HG03159 (cell line): ENCODE measurements at regions not wholly inside any gene's neighbourhood (a gene's known extent, or its start where the extent isn't known, plus 50 kb on each side); places are given as distances from the start of the nearest gene placed in this dataset.
"Not testable (repeated sequence)": the region's sequence is repeated elsewhere in the genome, so short reads cannot be mapped to it uniquely, and the experiment has no call there.

Source experiments
- ATAC-seq: cut with Tn5 transposase; IDR thresholded peaks from one replicate; pipeline ENCODE4 v1.9.1; 2021; ENCODE audit warnings: mild to moderate bottlenecking, moderate library complexity; ENCODE audit not compliant: unreplicated experiment

DNA sequence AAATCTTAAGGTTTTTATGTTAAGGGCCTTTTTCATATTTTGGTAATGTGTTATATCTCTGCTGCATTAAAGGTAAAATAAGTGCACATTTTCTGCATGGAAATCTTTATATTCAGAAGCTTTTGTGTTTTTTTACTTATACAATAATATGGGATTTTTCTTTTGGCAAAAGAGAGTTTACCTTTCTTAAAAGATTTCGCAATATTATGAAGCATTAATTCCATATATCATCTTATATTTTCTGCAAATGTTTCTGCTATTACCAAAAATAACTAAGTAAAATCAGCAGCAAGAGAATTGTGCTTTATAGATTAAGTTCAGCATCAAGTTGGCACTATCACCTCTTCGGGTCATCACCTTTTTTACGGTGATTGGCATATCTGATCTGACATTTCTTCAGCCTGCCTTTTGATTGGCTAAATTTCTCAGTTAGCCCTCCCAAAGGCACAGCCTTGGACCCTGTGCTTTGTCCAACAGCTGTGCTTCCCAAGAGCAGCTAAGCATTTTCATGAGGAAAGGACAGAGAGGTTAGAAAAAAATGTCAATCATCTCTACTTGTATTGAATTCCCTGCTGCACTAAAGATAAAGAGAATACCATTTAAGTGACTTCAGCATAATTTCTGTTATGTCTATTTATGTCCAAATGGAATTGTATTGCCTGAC, 767.1 kb upstream of the PRMT6 start:
- no peak for ATAC-seq

DNA sequence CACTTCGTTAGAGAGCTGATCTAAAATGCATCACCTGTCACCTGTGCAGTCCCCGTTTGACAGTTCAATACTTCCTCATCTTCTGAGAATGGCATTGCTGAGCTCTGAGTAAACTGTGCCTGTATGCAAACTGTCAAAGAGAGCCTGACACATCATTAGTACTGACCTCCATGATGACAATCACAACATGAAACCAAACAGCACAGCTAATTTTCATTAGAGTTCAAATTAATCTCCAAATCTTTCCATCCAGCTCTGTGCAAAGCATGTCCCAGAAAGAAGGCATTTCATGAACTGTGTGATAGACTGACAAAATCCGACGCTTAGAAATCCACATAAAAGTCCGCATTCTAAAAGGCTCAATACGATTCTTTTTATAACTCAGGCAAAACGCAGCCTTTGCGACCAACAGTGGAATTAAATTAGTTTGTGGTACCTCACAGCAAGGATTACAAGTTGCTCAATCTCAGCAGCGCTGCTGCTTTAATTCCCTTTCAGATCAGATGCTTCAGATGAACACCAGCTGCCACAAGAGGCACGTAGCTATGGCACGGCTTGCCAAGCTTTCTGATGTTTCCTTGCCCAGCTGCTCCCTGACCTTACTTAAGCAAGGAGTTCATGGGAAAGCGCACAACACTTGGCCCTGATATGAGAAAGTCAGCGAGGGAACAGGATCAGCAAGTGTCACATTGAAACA, 765.5 kb upstream of the PRMT6 start:
- ATAC-seq = no peak

GRCh38 chr1:106292130-106292529, 764.3 kb upstream of the PRMT6 start:
- ATAC-seq = no peak

DNA sequence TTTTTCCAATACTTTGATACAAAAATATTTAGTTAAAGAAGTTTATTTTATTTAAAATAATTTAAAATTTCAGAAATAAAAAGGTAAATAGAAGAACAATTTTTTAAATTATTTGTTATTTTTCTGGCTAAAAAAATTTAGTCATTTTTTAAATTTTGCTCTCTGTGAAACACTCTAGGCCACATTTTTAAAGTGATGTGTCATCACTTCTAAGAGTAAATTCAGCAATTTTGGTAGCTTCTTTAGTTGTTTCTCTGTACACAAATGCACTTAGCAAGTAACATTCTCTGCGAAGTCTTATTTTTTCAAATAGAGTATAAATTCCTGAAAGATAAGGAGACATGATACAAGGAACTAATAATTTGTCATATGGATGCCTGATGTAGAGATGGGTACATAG, 760.0 kb upstream of the PRMT6 start:
- no peak for ATAC-seq

- ATAC-seq = no peak
Observed at GRCh38 chr1:106304106-106304505, 752.4 kb upstream of the PRMT6 start.

DNA sequence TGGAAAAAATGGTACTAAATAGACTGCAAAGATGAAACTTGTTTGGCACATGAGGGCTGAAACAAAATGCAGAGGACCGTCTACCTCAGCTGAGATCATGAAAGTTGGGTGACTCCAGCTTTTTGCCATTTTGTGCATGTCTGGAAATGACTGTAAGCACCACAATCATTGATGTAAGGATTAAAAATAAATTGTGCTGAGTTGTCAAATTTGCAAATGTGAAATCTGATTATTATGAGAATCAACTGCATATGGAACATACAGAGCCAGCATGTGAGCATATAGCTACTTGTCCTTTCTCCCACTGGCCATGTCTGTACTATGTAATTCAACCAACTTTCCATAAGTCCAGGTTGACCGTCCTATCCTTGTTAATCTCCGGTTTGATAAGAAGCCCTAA, 736.9 kb upstream of the PRMT6 start:
- no peak for ATAC-seq

DNA sequence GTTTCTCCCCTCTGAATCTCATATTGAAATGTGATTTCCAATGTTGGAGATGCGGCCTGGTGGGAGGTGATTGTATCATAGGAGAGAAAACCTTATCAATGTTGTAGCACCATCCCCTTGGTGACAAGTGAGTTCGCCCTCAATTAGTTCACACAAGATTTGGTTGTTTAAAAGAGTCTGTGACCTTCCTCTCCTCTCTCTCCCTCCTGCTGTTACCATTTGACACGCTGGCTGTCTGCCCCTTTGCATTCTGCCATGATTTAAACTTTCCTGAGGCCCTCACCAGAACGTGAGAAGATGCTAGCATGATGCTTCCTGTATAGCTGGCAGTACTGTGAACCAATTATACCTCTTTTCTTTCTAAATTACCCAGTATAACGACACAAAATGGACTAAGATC, 730.9 kb upstream of the PRMT6 start:
- ATAC-seq = no peak

GRCh38 chr1:106344494-106344893, 712.0 kb upstream of the PRMT6 start:
- ATAC-seq = no peak

- peak; percentile 72 for ATAC-seq
Observed at GRCh38 chr1:106360252-106360651, 696.2 kb upstream of the PRMT6 start.

DNA sequence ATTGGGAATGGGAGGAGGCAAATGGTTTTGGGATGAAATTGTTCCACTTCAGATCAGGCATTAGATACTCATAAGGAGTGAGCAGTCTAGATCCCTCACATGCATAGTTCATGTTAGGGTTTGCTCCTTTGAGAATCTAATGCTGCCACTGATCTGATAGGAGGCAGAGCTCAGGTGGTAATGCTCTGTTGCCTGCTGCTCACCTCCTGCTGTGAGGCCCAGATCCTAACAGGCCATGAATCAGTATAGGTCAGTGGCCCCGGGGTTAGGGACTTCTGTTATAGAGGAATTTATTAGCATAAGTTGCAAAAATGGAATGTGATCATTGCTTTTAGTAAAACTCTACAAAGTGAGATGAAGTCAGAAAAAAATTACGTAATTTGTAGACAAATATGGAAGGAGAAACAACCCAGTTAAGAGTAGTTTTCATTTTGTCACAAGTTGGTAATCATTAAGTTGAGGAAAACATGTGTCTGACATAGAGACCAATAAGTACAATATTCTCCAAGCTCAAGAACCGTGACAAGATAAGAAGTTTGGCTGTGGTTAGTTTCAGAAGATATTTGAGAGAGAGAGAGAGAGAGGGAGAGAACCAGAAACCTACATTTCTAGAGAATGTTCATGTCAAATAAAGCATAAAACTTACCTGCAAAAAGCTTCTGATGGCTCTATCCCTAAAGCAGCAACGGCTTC, 689.7 kb upstream of the PRMT6 start:
- ATAC-seq = no peak

DNA sequence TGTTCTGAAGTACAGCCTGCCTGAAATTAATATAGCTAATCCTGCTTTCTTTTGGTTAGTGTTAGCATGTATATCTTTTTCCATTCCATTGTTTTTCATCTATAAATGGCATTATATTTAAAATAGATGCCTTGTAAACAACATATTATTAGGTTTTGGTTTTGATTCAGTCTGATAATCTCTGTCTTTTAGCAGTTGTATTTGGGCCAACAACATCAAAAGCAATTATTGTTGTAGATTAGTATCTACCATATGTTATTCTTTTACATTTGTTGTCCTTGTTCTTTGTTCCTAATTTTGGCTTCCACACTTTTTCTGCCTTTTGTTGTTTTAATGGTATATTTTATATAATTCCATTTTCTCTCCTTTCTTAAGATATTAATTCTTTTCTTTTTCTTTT, 678.2 kb upstream of the PRMT6 start:
- no peak for ATAC-seq

DNA sequence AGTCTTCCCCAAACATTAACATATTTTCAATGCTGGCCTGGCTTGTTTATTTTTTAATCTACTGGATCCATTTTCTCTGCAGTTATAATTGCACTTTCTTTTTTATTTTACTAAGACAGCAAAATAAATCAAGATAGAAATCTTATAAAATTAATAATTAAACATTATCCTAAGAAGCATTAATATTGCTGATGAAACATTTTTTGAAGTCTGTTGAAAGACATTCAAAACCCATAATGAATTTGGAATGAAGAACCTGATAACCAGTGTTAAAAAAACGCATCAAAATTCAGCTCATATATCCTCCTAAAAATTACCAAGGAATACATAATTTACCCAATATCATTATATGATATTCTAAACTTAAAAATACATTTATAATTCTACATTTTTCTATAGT, 675.7 kb upstream of the PRMT6 start:
- ATAC-seq = no peak

- ATAC-seq = not testable (repeated sequence)
Observed at GRCh38 chr1:106389160-106389559, 667.3 kb upstream of the PRMT6 start.

DNA sequence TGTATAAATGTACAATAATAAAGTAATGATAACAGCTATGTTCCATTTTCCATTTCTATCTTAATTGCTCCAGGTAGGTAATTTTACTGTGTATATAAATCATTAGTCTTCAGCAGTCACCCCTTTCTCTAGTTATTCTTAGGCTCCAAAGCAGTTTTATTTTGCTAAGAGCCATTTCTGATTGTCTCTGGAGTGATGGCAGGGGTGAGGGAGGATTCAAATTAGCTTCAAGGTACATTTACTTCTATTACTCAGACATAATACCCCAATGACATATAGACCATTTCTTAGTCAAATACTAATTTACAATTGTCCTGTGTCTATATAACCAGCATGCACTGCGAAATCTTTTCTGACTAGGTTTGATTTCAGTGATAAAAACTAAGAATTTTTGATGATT, 663.4 kb upstream of the PRMT6 start:
- no peak for ATAC-seq

DNA sequence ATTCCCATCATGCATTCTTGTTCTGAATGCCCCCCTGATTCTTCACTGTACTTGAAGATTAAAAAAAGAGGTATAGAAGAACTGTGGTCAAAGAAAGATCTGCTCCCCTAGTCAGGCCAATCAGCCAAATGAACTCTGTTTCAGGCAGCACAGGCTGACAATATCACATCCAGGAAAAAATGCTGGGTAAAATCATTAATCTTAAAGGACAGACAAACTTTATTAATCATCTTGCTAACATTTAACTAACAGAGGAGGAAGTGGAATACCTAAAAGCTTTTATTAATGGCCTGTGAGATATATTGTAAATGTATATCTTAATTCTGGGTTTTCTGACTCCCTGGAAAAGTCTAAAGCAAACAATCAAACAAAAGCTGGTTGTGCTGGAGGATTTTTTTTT, 660.5 kb upstream of the PRMT6 start:
- ATAC-seq = no peak

DNA sequence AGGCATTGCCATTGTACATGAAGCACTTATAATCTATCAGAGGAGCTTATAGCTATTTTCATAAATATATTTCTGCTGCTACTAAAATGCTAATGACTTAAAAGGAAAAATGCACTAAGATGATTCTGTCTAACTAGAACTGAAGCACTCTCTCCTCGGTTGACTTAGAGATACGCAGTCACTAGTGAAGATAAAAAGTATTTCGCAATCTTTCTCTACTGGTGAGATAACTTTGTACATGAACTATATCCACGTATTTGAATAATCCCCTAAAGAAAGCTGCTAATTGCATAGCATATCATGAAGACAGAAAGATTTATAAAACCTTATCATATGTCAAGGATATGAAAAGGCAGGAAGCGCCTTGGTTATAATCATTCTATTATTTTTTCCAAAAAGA, 658.1 kb upstream of the PRMT6 start:
- no peak for ATAC-seq

GRCh38 chr1:106406114-106406513, 650.4 kb upstream of the PRMT6 start:
- ATAC-seq = no peak

- not testable (repeated sequence) for ATAC-seq
Observed at GRCh38 chr1:106412321-106412720, 644.2 kb upstream of the PRMT6 start.

GRCh38 chr1:106435269-106435668, 621.2 kb upstream of the PRMT6 start:
- no peak for ATAC-seq

- no peak for ATAC-seq
Observed at GRCh38 chr1:106439475-106439874, 617.0 kb upstream of the PRMT6 start.

- no peak for ATAC-seq
Observed at GRCh38 chr1:106447466-106447865, 609.0 kb upstream of the PRMT6 start.

DNA sequence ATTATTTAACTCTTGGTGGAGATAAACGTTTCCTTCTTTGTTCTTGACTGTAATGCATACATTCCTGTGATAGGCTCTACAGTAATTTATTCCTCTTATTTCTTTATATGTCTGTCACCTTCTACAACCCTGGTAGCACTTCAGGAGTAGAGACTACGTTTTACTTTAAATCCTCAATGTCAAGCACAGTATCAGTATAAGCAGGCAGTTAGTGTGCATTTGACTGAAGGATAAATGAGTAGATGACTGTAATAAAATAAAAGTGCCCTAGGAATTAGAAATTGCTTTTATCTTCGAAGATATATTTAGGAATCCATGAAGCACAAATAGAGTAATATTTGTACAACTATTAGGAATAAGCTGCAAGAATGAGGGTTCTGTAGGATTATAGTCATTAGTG, 599.6 kb upstream of the PRMT6 start:
- ATAC-seq = no peak
